Peyer's patch (tissue), 4 donors: ENCODE measurements at regions not wholly inside any gene's neighbourhood (a gene's known extent, or its start where the extent isn't known, plus 50 kb on each side); places are given as distances from the start of the nearest gene placed in this dataset.

Experiments used
- POLR2A ChIP-seq, 2 donors: fragments of 450-650 bp; IDR thresholded peaks; one replicate each; pipeline ENCODE4 v1.5.1; 2017; ENCODE audit warnings: antibody characterized with exemption in 2 of 2, mild to moderate bottlenecking in 2 of 2, moderate library complexity in 2 of 2
- TF ChIP-seq, protein P1 (sequence below), 6 experiments: fragments of 450-650 bp in 4 of 6; fragments of 200-600 bp in 2 of 6; sonication (generic) in 1 of 6; IDR thresholded peaks; one replicate each; pipeline ENCODE4 v1.5.1; 2017 to 2019; ENCODE audit warnings: antibody characterized with exemption in 6 of 6, mild to moderate bottlenecking in 3 of 6, moderate library complexity in 1 of 6

DNA sequence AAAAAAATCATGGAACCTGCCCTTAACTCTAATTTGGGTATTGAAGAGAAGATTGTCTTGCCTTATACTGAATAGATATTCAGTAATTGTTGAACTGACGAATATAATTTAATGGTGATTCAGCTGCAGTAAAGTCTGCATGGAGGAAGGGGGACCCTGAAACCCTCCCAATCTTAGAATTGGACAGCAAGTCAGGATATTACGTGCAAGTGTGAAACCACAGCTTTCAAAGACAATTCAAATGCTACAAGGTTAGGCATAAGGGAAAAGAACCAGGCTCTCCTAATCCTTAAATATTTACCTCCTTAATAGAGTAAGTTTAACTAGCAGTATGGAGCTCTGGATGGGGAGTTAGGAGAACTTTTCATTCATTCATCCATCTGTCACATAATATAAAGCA is 226.9 kb upstream of the TNP1 start:
- TF ChIP-seq, protein P1, sequence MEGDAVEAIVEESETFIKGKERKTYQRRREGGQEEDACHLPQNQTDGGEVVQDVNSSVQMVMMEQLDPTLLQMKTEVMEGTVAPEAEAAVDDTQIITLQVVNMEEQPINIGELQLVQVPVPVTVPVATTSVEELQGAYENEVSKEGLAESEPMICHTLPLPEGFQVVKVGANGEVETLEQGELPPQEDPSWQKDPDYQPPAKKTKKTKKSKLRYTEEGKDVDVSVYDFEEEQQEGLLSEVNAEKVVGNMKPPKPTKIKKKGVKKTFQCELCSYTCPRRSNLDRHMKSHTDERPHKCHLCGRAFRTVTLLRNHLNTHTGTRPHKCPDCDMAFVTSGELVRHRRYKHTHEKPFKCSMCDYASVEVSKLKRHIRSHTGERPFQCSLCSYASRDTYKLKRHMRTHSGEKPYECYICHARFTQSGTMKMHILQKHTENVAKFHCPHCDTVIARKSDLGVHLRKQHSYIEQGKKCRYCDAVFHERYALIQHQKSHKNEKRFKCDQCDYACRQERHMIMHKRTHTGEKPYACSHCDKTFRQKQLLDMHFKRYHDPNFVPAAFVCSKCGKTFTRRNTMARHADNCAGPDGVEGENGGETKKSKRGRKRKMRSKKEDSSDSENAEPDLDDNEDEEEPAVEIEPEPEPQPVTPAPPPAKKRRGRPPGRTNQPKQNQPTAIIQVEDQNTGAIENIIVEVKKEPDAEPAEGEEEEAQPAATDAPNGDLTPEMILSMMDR (IDR thresholded peaks at IDR 0.05) = no peak
- no peak for TF ChIP-seq POLR2A (IDR thresholded peaks at IDR 0.05)
